ENCODE measurements at regions not wholly inside any gene's neighbourhood (a gene's known extent, or its start where the extent isn't known, plus 50 kb on each side); places are given as distances from the start of the nearest gene placed in this dataset.

- TF ChIP-seq SUZ12 (IDR thresholded peaks at IDR 0.05; ENCODE audit: extremely low read depth, insufficient read depth, insufficient read length) = no peak
- TF ChIP-seq ZNF274 (IDR thresholded peaks at IDR 0.05; ENCODE audit: low read depth, low read length) = no peak
These were observed 716.5 kb upstream of the GRM3 start for GRCh38 chr7:85927226-85927625.
